Lower leg skin (tissue), 3 donors: ENCODE measurements at regions not wholly inside any gene's neighbourhood (a gene's known extent, or its start where the extent isn't known, plus 50 kb on each side); places are given as distances from the start of the nearest gene placed in this dataset.

Experiments
- CTCF ChIP-seq, 3 donors: fragments of 450-650 bp; IDR thresholded peaks; one replicate each; pipeline ENCODE4 v1.5.1; 2016; ENCODE audit warnings: antibody characterized with exemption in 3 of 3, mild to moderate bottlenecking in 3 of 3, moderate library complexity in 2 of 3
- POLR2A ChIP-seq, 2 donors: fragments of 450-650 bp; IDR thresholded peaks; one replicate each; pipeline ENCODE4 v1.6.1; 2016 to 2017; ENCODE audit warnings: antibody characterized with exemption in 2 of 2, mild to moderate bottlenecking in 1 of 2, moderate library complexity in 1 of 2

- TF ChIP-seq POLR2A (IDR thresholded peaks at IDR 0.05), result no peak
- no peak for TF ChIP-seq CTCF (IDR thresholded peaks at IDR 0.05)
Measured at GRCh38 chr13:84985860-84986259, 813.4 kb downstream of the SLITRK6 start.
